Esophagus (tissue), 2 donors: ENCODE measurements at regions not wholly inside any gene's neighbourhood (a gene's known extent, or its start where the extent isn't known, plus 50 kb on each side); places are given as distances from the start of the nearest gene placed in this dataset.

Experiments
- H3K27ac ChIP-seq, 2 donors: one replicate each; pipeline ENCODE4 v1.5.1; 2013; ENCODE audit warnings: low read depth in 2 of 2, mild to moderate bottlenecking in 2 of 2, inconsistent platforms in 1 of 2, low read length in 1 of 2, moderate library complexity in 1 of 2
- H3K27me3 ChIP-seq, 2 donors: one replicate each; pipeline ENCODE4 v1.6.1; 2013; ENCODE audit warnings: low read length in 2 of 2, control low read depth in 1 of 2, mild to moderate bottlenecking in 1 of 2; ENCODE audit not compliant: insufficient read depth in 2 of 2, control insufficient read depth in 1 of 2
- H3K36me3 ChIP-seq, 2 donors: one replicate each; pipeline ENCODE4 v1.6.1; 2013; ENCODE audit warnings: low read length in 1 of 2; ENCODE audit not compliant: control insufficient read depth in 2 of 2, insufficient read depth in 2 of 2
- H3K4me1 ChIP-seq, 2 donors: one replicate each; pipeline ENCODE4 v1.6.1; 2013; ENCODE audit warnings: low read length in 1 of 2; ENCODE audit not compliant: control insufficient read depth in 2 of 2, insufficient read depth in 2 of 2
- H3K4me3 ChIP-seq, 2 donors: one replicate each; pipeline ENCODE4 v1.5.1; 2013; ENCODE audit warnings: low read length in 2 of 2, mild to moderate bottlenecking in 2 of 2, low read depth in 1 of 2, moderate library complexity in 1 of 2
- H3K9me3 ChIP-seq, 2 donors: one replicate each; pipeline ENCODE4 v1.6.1; 2013; ENCODE audit warnings: mild to moderate bottlenecking in 2 of 2, low read depth in 1 of 2, low read length in 1 of 2, moderate library complexity in 1 of 2; ENCODE audit not compliant: control insufficient read depth in 2 of 2, insufficient read depth in 1 of 2
- WGBS, 2 donors: extraction: QIAGEN DNeasy Blood & Tissue Kit; methylation state at CpG; one replicate each; pipeline ENCODE4 v1.1.7; 2013; 5-methylcytosine and 5-hydroxymethylcytosine counted together
- donor health status: healthy with polysubstance abuse.
- donor health status: Bipolar disorder and iron deficiency.

GRCh38 chr2:153165021-153165420 is 313.5 kb downstream of the RPRM start:
- no peaks in the 10 kb centered on the region for H3K4me1 ChIP-seq
- no peak overlapping the region for H3K4me3 ChIP-seq
- H3K27me3 ChIP-seq = no peaks in the 10 kb centered on the region
- H3K27ac ChIP-seq = no peak overlapping the region
- H3K9me3 ChIP-seq = no peaks in the 10 kb centered on the region
- no peaks in the 10 kb centered on the region for H3K36me3 ChIP-seq

DNA sequence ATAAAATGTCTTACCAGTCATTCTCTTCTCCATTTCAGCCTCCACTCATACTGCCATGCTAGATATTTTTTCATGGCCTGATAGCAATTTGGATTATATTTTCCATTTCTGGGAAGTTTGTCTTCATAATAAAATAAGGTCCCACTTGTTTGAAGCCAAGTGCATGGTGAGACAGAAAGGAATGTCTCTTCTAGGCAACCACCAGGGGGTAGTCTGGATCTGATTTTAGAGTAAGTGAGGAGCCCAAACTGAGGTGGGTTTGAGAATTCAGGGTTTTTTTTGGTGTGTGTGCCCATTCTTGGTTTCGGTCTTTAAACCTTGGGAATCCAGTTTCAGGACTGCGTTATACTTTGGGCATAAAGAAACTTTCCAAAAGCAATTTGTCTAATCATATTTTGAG is 315.5 kb downstream of the RPRM start:
- Histone ChIP-seq H3K27ac (no peak overlapping the region), H3K27me3 (no peaks in the 10 kb centered on the region), H3K4me3 (no peak overlapping the region), H3K36me3 (no peaks in the 10 kb centered on the region), H3K9me3 (no peaks in the 10 kb centered on the region), H3K4me1 (no peaks in the 10 kb centered on the region)
- 64 to 74% methylated on average over 2 of the region's 2 CpGs for WGBS, 2 donors

- 68 to 72% methylated on average over 2 of the region's 2 CpGs for WGBS, 2 donors
- no peaks in the 10 kb centered on the region for H3K36me3 ChIP-seq
- H3K27me3 ChIP-seq = no peaks in the 10 kb centered on the region
- H3K9me3 ChIP-seq = no peaks in the 10 kb centered on the region
- no peak overlapping the region for H3K4me3 ChIP-seq
- no peak overlapping the region for H3K27ac ChIP-seq
- H3K4me1 ChIP-seq = no peaks in the 10 kb centered on the region
Observed at GRCh38 chr2:153156743-153157142, 321.8 kb downstream of the RPRM start.

- WGBS, 2 donors = 92 to 95% methylated on average over 2 of the region's 2 CpGs
- Histone ChIP-seq H3K4me1 (no peaks in the 10 kb centered on the region), H3K4me3 (no peak overlapping the region), H3K27ac (no peak overlapping the region), H3K9me3 (no peaks in the 10 kb centered on the region), H3K36me3 (no peaks in the 10 kb centered on the region), H3K27me3 (no peaks in the 10 kb centered on the region)
Observed at GRCh38 chr2:153152036-153152435, 326.5 kb downstream of the RPRM start.

DNA sequence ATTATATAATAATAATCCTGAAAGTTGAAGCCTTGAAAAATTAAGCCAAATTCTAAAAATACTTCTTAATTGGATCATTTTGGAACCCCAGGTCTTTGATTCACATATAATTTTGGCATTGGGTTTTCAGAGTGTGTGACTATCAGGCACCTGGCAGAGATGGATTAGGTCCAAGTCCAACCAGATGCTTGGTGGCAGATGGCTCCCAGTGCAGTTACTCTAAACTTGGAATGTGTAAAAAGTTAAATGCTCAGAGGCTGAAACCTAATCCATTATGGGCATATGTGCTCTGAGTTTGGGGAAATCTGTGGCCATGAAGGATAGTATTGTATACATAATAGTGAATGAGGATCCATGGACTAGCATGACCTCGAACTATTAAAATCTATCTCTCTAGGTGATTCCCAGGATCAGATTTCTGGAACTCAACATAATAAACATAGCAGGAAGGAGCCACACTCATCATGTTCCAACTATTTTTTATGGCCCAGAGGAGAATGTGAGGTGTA is 333.0 kb downstream of the RPRM start:
- Histone ChIP-seq H3K36me3 (no peaks in the 10 kb centered on the region), H3K9me3 (no peaks in the 10 kb centered on the region), H3K27ac (no peak overlapping the region), H3K4me3 (no peak overlapping the region), H3K27me3 (no peaks in the 10 kb centered on the region), H3K4me1 (no peaks in the 10 kb centered on the region)
- 48 to 57% methylated on average over 1 of the region's 1 CpG for WGBS, 2 donors

DNA sequence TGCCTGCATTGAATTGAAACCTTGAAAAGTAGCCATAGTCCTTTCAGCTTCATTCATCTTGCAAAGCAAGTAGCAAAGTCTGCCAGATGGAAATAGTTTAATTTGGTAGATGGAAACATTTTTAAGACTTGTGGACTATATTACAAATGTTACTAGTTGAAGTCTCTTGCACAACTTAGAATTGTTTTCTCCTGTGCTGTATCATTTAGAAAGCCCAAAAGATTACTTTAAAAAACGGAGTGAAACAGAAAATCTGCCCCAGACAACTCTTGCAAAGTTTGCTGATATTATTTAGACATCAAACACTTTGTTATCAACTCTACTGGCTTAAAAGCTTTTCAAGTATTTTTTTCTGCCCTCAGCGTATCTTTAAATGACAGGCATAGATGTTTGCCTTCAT is 335.0 kb downstream of the RPRM start:
- Histone ChIP-seq H3K9me3 (no peaks in the 10 kb centered on the region), H3K4me3 (no peak overlapping the region), H3K27me3 (no peaks in the 10 kb centered on the region), H3K4me1 (no peaks in the 10 kb centered on the region), H3K27ac (no peak overlapping the region), H3K36me3 (no peaks in the 10 kb centered on the region)
- 20 to 32% methylated on average over 2 of the region's 2 CpGs for WGBS, 2 donors

DNA sequence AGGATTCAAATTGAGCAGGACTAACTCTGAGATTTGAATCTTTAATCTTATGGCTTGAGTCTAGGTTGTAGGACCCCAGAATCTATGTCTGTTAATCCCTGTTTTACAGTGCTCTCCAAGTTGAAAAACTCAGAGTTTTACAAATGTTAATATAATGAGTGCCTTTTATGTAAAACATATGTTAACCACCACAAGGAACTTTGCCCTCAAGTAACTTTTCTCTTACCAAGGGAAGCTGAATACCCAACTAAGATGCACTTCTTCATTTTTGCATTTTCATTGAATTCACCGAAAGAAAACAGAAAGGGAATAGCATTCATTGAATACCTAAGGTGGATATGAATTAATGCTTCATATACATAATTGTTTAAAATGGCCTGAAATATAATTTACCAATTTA is 338.1 kb downstream of the RPRM start:
- 97% methylated on average over 1 of the region's 1 CpG for WGBS, 2 donors
- H3K4me1 ChIP-seq = no peaks in the 10 kb centered on the region
- no peak overlapping the region for H3K4me3 ChIP-seq
- H3K9me3 ChIP-seq = no peaks in the 10 kb centered on the region
- H3K36me3 ChIP-seq = no peaks in the 10 kb centered on the region
- no peaks in the 10 kb centered on the region for H3K27me3 ChIP-seq
- no peak overlapping the region for H3K27ac ChIP-seq

GRCh38 chr2:153138651-153139375 is 339.7 kb downstream of the RPRM start:
- H3K4me1 ChIP-seq = no peaks in the 10 kb centered on the region
- no peaks in the 10 kb centered on the region for H3K9me3 ChIP-seq
- no peaks in the 10 kb centered on the region for H3K27me3 ChIP-seq
- H3K27ac ChIP-seq = no peak overlapping the region
- WGBS, 2 donors = 80 to 88% methylated on average over 2 of the region's 2 CpGs
- H3K4me3 ChIP-seq = no peak overlapping the region
- no peaks in the 10 kb centered on the region for H3K36me3 ChIP-seq

DNA sequence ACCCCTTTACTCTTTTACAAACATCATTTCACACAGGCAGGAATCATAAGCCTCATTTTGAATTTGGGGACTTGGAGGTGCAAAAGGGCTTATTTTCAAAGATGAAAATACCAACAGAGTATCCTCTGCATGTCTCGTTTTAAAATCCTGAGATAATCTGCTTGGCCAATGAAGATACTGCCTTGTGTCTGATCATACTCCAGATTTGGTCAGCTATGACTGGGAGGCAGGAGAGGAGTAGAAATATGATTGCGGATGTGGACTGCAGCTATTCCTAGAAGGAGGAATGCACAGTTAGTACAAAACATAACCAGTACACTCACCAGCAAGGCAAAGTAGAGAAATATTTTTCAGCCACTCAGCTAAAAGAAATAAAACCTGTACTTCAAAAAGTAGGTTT is 342.3 kb downstream of the RPRM start:
- H3K27me3 ChIP-seq = no peaks in the 10 kb centered on the region
- WGBS, 2 donors = 65 to 66% methylated on average over 2 of the region's 2 CpGs
- H3K4me1 ChIP-seq = no peaks in the 10 kb centered on the region
- no peak overlapping the region for H3K27ac ChIP-seq
- no peaks in the 10 kb centered on the region for H3K9me3 ChIP-seq
- H3K4me3 ChIP-seq = no peak overlapping the region
- H3K36me3 ChIP-seq = no peaks in the 10 kb centered on the region

DNA sequence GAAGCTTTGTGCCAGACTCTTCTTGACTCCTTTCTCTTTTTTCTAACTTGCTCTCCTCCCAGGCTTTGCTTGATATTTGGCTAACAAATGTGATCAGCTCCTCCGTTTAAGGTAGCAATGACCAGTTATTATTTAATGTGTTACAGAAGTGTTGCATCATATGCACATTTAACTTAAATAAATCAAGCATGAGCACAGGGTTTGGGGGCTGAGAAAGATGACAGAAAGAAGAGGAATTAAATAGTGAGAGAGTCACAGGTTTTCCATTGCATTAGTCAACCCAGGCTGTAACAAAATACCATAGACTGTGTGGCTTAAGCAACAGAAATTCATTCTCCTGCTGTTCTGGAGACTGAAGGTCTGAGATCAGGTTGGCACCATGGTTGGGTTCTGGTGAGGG is 343.8 kb downstream of the RPRM start:
- 75 to 77% methylated on average over 1 of the region's 1 CpG for WGBS, 2 donors

More for the DNA sequence above, 343.8 kb downstream of the RPRM start:
- Histone ChIP-seq H3K36me3 (no peaks in the 10 kb centered on the region), H3K4me3 (no peak overlapping the region), H3K9me3 (no peaks in the 10 kb centered on the region), H3K4me1 (no peaks in the 10 kb centered on the region), H3K27ac (no peak overlapping the region), H3K27me3 (no peaks in the 10 kb centered on the region)
